SK-N-SH (cell line): ENCODE measurements at regions not wholly inside any gene's neighbourhood (a gene's known extent, or its start where the extent isn't known, plus 50 kb on each side); places are given as distances from the start of the nearest gene placed in this dataset.

Source experiments
- CTCF ChIA-PET: fragments of 300-600, 350-600 bp; formaldehyde crosslinking; extraction: SDS; loops from one replicate; lab custom pipeline; 2021; lab: Yijun Ruan, JAX
- POLR2A ChIA-PET: fragments of 350-600 bp; sonication (Branson Sonifier 250); formaldehyde crosslinking; extraction: SDS; loops from one replicate; lab custom pipeline; 2020; ENCODE audit warnings: antibody characterized with exemption, inconsistent platforms; lab: Yijun Ruan, JAX
- DNase-seq: peaks from one replicate; pipeline ENCODE4 v3.0.0; 2012
- H2AFZ ChIP-seq: fragments of 200-600 bp; sonication (generic); 2 replicates; pipeline ENCODE4 v1.8.1; 2016; ENCODE audit warnings: antibody characterized with exemption, mild to moderate bottlenecking, low read depth
- H3F3A ChIP-seq: fragments of 200-600 bp; sonication (generic); replicated peaks from 2 replicates; pipeline ENCODE3; 2016; ENCODE audit warnings: antibody characterized with exemption, mild to moderate bottlenecking; ENCODE audit not compliant: insufficient read depth
- H3K27ac ChIP-seq, 2 experiments: fragments of 200-500 bp in 1 of 2; fragments of 200-600 bp in 1 of 2; sonication (Bioruptor generic) in 1 of 2; sonication (generic), shearing (Covaris generic) in 1 of 2; 2 replicates each; pipeline versions ENCODE4 v1.5.1 to v1.6.1; 2014 to 2016; ENCODE audit warnings: low read depth in 2 of 2, inconsistent platforms in 1 of 2, low read length in 1 of 2, mild to moderate bottlenecking in 1 of 2, mixed read lengths in 1 of 2
- H3K27me3 ChIP-seq: fragments of 200-600 bp; sonication (generic), shearing (Covaris generic); 2 replicates; pipeline ENCODE4 v1.6.1; 2016; ENCODE audit warnings: mixed run types; ENCODE audit not compliant: insufficient read depth
- H3K36me3 ChIP-seq, 2 experiments: fragments of 200-500 bp in 1 of 2; fragments of 200-600 bp in 1 of 2; sonication (Bioruptor generic) in 1 of 2; sonication (generic) in 1 of 2; replicated peaks in 1 of 2; 2 replicates each; pipeline versions ENCODE3 to v1.5.1; 2014 to 2016; ENCODE audit warnings: low read length in 1 of 2, mild to moderate bottlenecking in 1 of 2; ENCODE audit not compliant: insufficient read depth in 2 of 2, control insufficient read depth in 1 of 2
- H3K4me1 ChIP-seq, 2 experiments: fragments of 200-500 bp in 1 of 2; fragments of 200-600 bp in 1 of 2; sonication (Bioruptor generic) in 1 of 2; sonication (generic), shearing (Covaris generic) in 1 of 2; 2 replicates each; pipeline versions ENCODE4 v1.5.1 to v1.6.1; 2014 to 2016; ENCODE audit warnings: low read depth in 1 of 2, low read length in 1 of 2, mixed run types in 1 of 2; ENCODE audit not compliant: insufficient read depth in 2 of 2, control insufficient read depth in 1 of 2
- H3K4me2 ChIP-seq: fragments of 200-600 bp; sonication (generic), shearing (Covaris generic); 2 replicates; pipeline ENCODE4 v1.6.1; 2017; ENCODE audit warnings: mixed run types
- H3K4me3 ChIP-seq, 2 experiments: fragments of 200-500 bp in 1 of 2; fragments of 200-600 bp in 1 of 2; sonication (Bioruptor generic) in 1 of 2; sonication (generic), shearing (Covaris generic) in 1 of 2; 2 replicates each; pipeline versions ENCODE4 v1.5.1 to v1.8.1; 2014 to 2016; ENCODE audit warnings: low read depth in 2 of 2, inconsistent platforms in 1 of 2, low read length in 1 of 2, mild to moderate bottlenecking in 1 of 2, mixed read lengths in 1 of 2, moderate library complexity in 1 of 2
- H3K79me2 ChIP-seq: fragments of 200-600 bp; sonication (generic); 2 replicates; pipeline ENCODE4 v1.8.1; 2017; ENCODE audit warnings: mild to moderate bottlenecking; ENCODE audit not compliant: insufficient read depth
- H3K9ac ChIP-seq: fragments of 200-600 bp; sonication (generic); 2 replicates; pipeline ENCODE4 v1.6.1; 2017; ENCODE audit warnings: mixed run types
- H3K9me2 ChIP-seq: fragments of 200-600 bp; sonication (generic); 2 replicates; pipeline ENCODE4 v1.6.1; 2017; ENCODE audit warnings: mixed run types
- H3K9me3 ChIP-seq: fragments of 200-600 bp; sonication (generic); 2 replicates; pipeline ENCODE4 v1.6.1; 2017; ENCODE audit warnings: mixed run types, mild to moderate bottlenecking, moderate library complexity
- H4K20me1 ChIP-seq: fragments of 200-600 bp; sonication (generic); 2 replicates; pipeline ENCODE4 v1.6.1; 2017; ENCODE audit warnings: mild to moderate bottlenecking, mixed run types; ENCODE audit not compliant: insufficient read depth
- CTCF ChIP-seq: fragments of 200-600 bp; sonication (generic); IDR thresholded peaks from 2 replicates; pipeline ENCODE4 v1.6.1; 2017; ENCODE audit warnings: antibody characterized with exemption, mild to moderate bottlenecking, moderate library complexity
- ELF1 ChIP-seq: IDR thresholded peaks from 2 replicates; pipeline ENCODE4 v1.4.0; 2012
- EZH2phosphoT487 ChIP-seq: fragments of 200-600 bp; sonication (generic); IDR thresholded peaks from 2 replicates; pipeline ENCODE4 v1.6.1; 2017; ENCODE audit warnings: low read depth, mixed run types, mild to moderate bottlenecking, antibody characterized with exemption, moderate library complexity, borderline replicate concordance
- FOXJ3 ChIP-seq: sonication (generic); formaldehyde crosslinking; IDR thresholded peaks from 2 replicates; pipeline ENCODE4 v1.5.1; 2020; ENCODE audit warnings: mild to moderate bottlenecking, missing genetic modification reagents
- FOXM1 ChIP-seq: IDR thresholded peaks from 2 replicates; pipeline ENCODE4 v1.4.0; 2012; ENCODE audit warnings: low read depth, mild to moderate bottlenecking
- MEF2A ChIP-seq: IDR thresholded peaks from 2 replicates; pipeline ENCODE4 v1.4.0; 2012; ENCODE audit warnings: low read depth, borderline replicate concordance
- NRF1 ChIP-seq: IDR thresholded peaks from 2 replicates; pipeline ENCODE4 v1.6.1; 2012; ENCODE audit warnings: low read depth, mild to moderate bottlenecking, low read length
- RAD21 ChIP-seq: IDR thresholded peaks from 2 replicates; pipeline ENCODE4 v1.6.1; 2012; ENCODE audit warnings: mild to moderate bottlenecking, low read length
- RXRA ChIP-seq: IDR thresholded peaks from 2 replicates; pipeline ENCODE4 v1.4.0; 2012; ENCODE audit warnings: low read depth, mild to moderate bottlenecking, borderline replicate concordance
- SIN3A ChIP-seq: IDR thresholded peaks from 2 replicates; pipeline ENCODE4 v1.6.1; 2012; ENCODE audit warnings: low read depth, mild to moderate bottlenecking, low read length, moderate library complexity, borderline replicate concordance
- TEAD4 ChIP-seq: IDR thresholded peaks from 2 replicates; pipeline ENCODE4 v1.4.0; 2012; ENCODE audit warnings: mild to moderate bottlenecking, borderline replicate concordance; ENCODE audit not compliant: insufficient read depth
- WGBS: methylation state at CpG from one replicate; pipeline ENCODE4 v1.1.6; 2017; ENCODE audit warnings: low lambda C conversion rate; 5-methylcytosine and 5-hydroxymethylcytosine counted together

GRCh38 chr14:106058342-106058741 lies 532.0 kb downstream of the TMEM121 start:
- H3K4me1 ChIP-seq = no peaks in the 10 kb centered on the region
- no peak overlapping the region for H2AFZ ChIP-seq
- H3K9me2 ChIP-seq = no peaks in the 10 kb centered on the region
- no peaks in the 10 kb centered on the region for H3K9me3 ChIP-seq
- no peaks in the 10 kb centered on the region for H3K79me2 ChIP-seq
- 10% methylated on average over 8 of the region's 8 CpGs for WGBS
- H3K4me3 ChIP-seq = no peak overlapping the region
- no peak for DNase-seq
- ChIA-PET POLR2A (no interaction called here), CTCF (no interaction called here)
- no peak overlapping the region for H3K9ac ChIP-seq
- no peaks in the 10 kb centered on the region for H4K20me1 ChIP-seq
- no peak overlapping the region for H3K4me2 ChIP-seq
- peaks cover 7% of the 10 kb centered on the region; the same call in 1 of the 2 replicates for H3K27me3 ChIP-seq
- H3F3A ChIP-seq = no peaks in the 10 kb centered on the region
- H3K36me3 ChIP-seq = no peaks in the 10 kb centered on the region
- no peak overlapping the region for H3K27ac ChIP-seq
- TF ChIP-seq TEAD4 = no peak
- no peak for TF ChIP-seq RAD21
- TF ChIP-seq ELF1 = no peak
- no peak for TF ChIP-seq FOXJ3

GRCh38 chr14:106060276-106060975 lies 534.0 kb downstream of the TMEM121 start:
- H4K20me1 ChIP-seq = no peaks in the 10 kb centered on the region
- no peaks in the 10 kb centered on the region for H3K9me2 ChIP-seq
- POLR2A ChIA-PET = no interaction called here
- H3K36me3 ChIP-seq = no peaks in the 10 kb centered on the region
- no peak for TF ChIP-seq ELF1
- no peak for TF ChIP-seq FOXM1
- TF ChIP-seq SIN3A = no peak
- TF ChIP-seq RAD21 = no peak
- no peak for TF ChIP-seq NRF1
- no peak for TF ChIP-seq TEAD4
- no peak for TF ChIP-seq EZH2phosphoT487
- TF ChIP-seq MEF2A = no peak
- TF ChIP-seq RXRA = no peak
- no peak for TF ChIP-seq CTCF
- 2% methylated on average over 3 of the region's 3 CpGs for WGBS
- H3K27ac ChIP-seq = no peak overlapping the region
- no peak overlapping the region for H2AFZ ChIP-seq
- H3K9ac ChIP-seq = no peak overlapping the region
- no peak for DNase-seq
- H3K79me2 ChIP-seq = no peaks in the 10 kb centered on the region
- H3F3A ChIP-seq = no peaks in the 10 kb centered on the region
- CTCF ChIA-PET = interaction anchor here (1.2 kb wide), 1 partner anchor 12 kb away, joined by 5 read pairs; no protein-coding TSS in a partner anchor
- no peak overlapping the region for H3K4me3 ChIP-seq
- H3K4me2 ChIP-seq = no peak overlapping the region
- no peaks in the 10 kb centered on the region for H3K9me3 ChIP-seq
- no peaks in the 10 kb centered on the region; the same call in 1 of the 2 replicates for H3K27me3 ChIP-seq
- no peaks in the 10 kb centered on the region for H3K4me1 ChIP-seq
